GM13976 (cell line): ENCODE measurements at regions not wholly inside any gene's neighbourhood (a gene's known extent, or its start where the extent isn't known, plus 50 kb on each side); places are given as distances from the start of the nearest gene placed in this dataset.

Source experiments
- DNase-seq: peaks from one replicate; pipeline ENCODE4 v3.0.0; 2012; ENCODE audit warnings: low spot score
- CTCF ChIP-seq: IDR thresholded peaks from 2 replicates; pipeline ENCODE4 v1.5.1; 2012; ENCODE audit warnings: borderline replicate concordance, mild to moderate bottlenecking; ENCODE audit not compliant: insufficient read depth; ENCODE audit errors: extremely low read depth, missing control alignments, control extremely low read depth
- in situ Hi-C: fragments of 300-500 bp; cut with MboI; formaldehyde crosslinking; loops from one replicate; pipeline ENCODE4 v1.12.0; 2022; ENCODE audit warnings: low sequenced_read_pairs, mixed read lengths, inconsistent platforms; ENCODE audit not compliant: unreplicated experiment

- in situ Hi-C loops, result no loop called here
- no peak for DNase-seq
- no peak for TF ChIP-seq CTCF
Observed at GRCh38 chr6:163759542-163759941, 345.0 kb downstream of the QKI start.

- no peak for DNase-seq
- in situ Hi-C loops, result no loop called here
- TF ChIP-seq CTCF, result no peak
Observed at GRCh38 chr6:163757520-163757919, 343.0 kb downstream of the QKI start.

- TF ChIP-seq CTCF, result no peak
- peak; percentile 73 for DNase-seq
- in situ Hi-C loops, result no loop called here
Observed at GRCh38 chr6:163756079-163756478, 341.6 kb downstream of the QKI start.

GRCh38 chr6:163754866-163755265 is 340.3 kb downstream of the QKI start:
- no peak for TF ChIP-seq CTCF
- no peak for DNase-seq
- in situ Hi-C loops, result no loop called here

- no peak for DNase-seq
- no peak for TF ChIP-seq CTCF
- in situ Hi-C loops, result no loop called here
Observed at GRCh38 chr6:163753430-163753829, 338.9 kb downstream of the QKI start.

GRCh38 chr6:163752446-163752845 is 337.9 kb downstream of the QKI start:
- in situ Hi-C loops, result no loop called here
- no peak for DNase-seq
- no peak for TF ChIP-seq CTCF

- in situ Hi-C loops, result no loop called here
- peak; percentile 43 for DNase-seq
- no peak for TF ChIP-seq CTCF
Observed at GRCh38 chr6:163751032-163751525, 336.6 kb downstream of the QKI start.
